ENCODE measurements at regions not wholly inside any gene's neighbourhood (a gene's known extent, or its start where the extent isn't known, plus 50 kb on each side); places are given as distances from the start of the nearest gene placed in this dataset.

DNA sequence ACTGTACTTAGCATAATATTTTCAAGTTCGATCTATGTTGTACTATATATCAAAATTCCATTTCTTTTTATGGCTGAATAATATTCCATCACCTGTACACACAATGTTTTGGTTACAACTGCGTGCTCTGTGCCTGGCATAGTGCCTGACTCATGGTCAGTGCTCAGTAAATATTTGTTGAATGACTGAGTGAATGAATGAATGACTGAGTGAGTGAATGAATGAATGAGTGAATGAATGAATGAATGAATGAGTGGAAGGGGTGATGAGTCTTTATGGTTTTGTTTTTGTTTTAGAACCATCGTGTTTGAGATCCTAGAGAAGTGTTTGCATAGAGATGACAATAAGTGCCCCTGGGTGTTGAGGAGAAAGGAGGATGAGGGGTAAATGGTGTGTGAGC is 155.3 kb downstream of the MRM1 start:
- DNase-seq (ENCODE audit: low read depth, low spot score) = no peak
- H3K9ac ChIP-seq (ENCODE audit: insufficient read length, low read depth) = no peak overlapping the region
- no peak overlapping the region for H3K4me3 ChIP-seq (ENCODE audit: insufficient read length, low read depth)
- TF ChIP-seq ZNF274 (IDR thresholded peaks at IDR 0.05; ENCODE audit: low read depth, low read length) = no peak
- TF ChIP-seq SUZ12 (IDR thresholded peaks at IDR 0.05; ENCODE audit: extremely low read depth, insufficient read depth, insufficient read length) = no peak
- no peak for TF ChIP-seq YY1 (IDR thresholded peaks at IDR 0.05; ENCODE audit: insufficient read depth, insufficient read length)
- H3K36me3 ChIP-seq (ENCODE audit: insufficient read depth, insufficient read length, low read length) = no peaks in the 10 kb centered on the region
- peaks cover 6% of the 10 kb centered on the region for H3K4me1 ChIP-seq (ENCODE audit: insufficient read depth, insufficient read length)
- no peaks in the 10 kb centered on the region for H3K9me3 ChIP-seq (ENCODE audit: insufficient read depth, low read length)
- H3K27me3 ChIP-seq (ENCODE audit: insufficient read depth, insufficient read length) = no peaks in the 10 kb centered on the region

- Histone ChIP-seq H3K4me1 (ENCODE audit: insufficient read depth, insufficient read length) (peaks cover 7% of the 10 kb centered on the region), H3K4me3 (ENCODE audit: insufficient read length, low read depth) (no peak overlapping the region), H3K9ac (ENCODE audit: insufficient read length, low read depth) (no peak overlapping the region), H3K27me3 (ENCODE audit: insufficient read depth, insufficient read length) (no peaks in the 10 kb centered on the region), H3K36me3 (ENCODE audit: insufficient read depth, insufficient read length, low read length) (no peaks in the 10 kb centered on the region), H3K9me3 (ENCODE audit: insufficient read depth, low read length) (no peaks in the 10 kb centered on the region)
- DNase-seq (ENCODE audit: low read depth, low spot score) = no peak
- TF ChIP-seq YY1 (IDR thresholded peaks at IDR 0.05; ENCODE audit: insufficient read depth, insufficient read length) = no peak
- TF ChIP-seq ZNF274 (IDR thresholded peaks at IDR 0.05; ENCODE audit: low read depth, low read length) = no peak
- no peak for TF ChIP-seq SUZ12 (IDR thresholded peaks at IDR 0.05; ENCODE audit: extremely low read depth, insufficient read depth, insufficient read length)
Observed at GRCh38 chr17:36760425-36760824, 159.0 kb downstream of the MRM1 start.

- H3K4me1 ChIP-seq (ENCODE audit: insufficient read depth, insufficient read length) = peaks cover 5% of the 10 kb centered on the region
- H3K27me3 ChIP-seq (ENCODE audit: insufficient read depth, insufficient read length) = no peaks in the 10 kb centered on the region
- no peaks in the 10 kb centered on the region for H3K9me3 ChIP-seq (ENCODE audit: insufficient read depth, low read length)
- no peak overlapping the region for H3K9ac ChIP-seq (ENCODE audit: insufficient read length, low read depth)
- no peak for DNase-seq (ENCODE audit: low read depth, low spot score)
- TF ChIP-seq YY1 (IDR thresholded peaks at IDR 0.05; ENCODE audit: insufficient read depth, insufficient read length) = no peak
- TF ChIP-seq SUZ12 (IDR thresholded peaks at IDR 0.05; ENCODE audit: extremely low read depth, insufficient read depth, insufficient read length) = no peak
- TF ChIP-seq ZNF274 (IDR thresholded peaks at IDR 0.05; ENCODE audit: low read depth, low read length) = no peak
- H3K4me3 ChIP-seq (ENCODE audit: insufficient read length, low read depth) = no peak overlapping the region
- H3K36me3 ChIP-seq (ENCODE audit: insufficient read depth, insufficient read length, low read length) = no peaks in the 10 kb centered on the region
Observed at GRCh38 chr17:36761203-36761950, 160.0 kb downstream of the MRM1 start.

DNA sequence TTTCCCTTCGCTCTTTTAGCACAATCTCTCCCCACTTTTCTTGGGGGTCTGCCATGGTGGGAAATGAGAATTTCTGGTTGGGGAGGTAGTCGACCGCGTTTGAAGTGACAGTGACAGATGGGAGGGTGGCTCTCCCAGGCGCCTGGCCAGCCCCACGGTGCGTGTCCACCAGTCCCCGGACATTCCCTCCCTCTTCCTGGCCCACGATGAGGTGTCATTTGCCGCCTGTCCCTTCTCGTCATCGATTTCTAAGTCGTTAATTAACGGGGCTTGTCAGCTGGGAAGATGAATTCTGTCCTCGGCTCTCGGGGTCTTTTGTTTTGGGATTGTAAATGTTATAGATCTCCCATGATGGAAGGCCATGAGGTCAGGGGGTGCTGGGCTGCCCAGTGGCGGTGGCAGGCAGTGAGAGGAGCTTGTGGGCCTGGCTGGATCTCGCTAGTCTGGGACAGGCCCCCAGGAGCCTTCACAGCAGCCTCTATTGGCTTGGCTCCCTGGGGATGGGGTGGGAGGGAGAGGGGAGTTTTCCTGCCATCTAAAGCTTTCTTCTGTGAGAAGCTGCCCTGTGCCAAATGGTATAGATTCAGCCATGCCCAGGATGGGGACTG is 164.2 kb downstream of the MRM1 start:
- Histone ChIP-seq H3K9me3 (ENCODE audit: insufficient read depth, low read length) (no peaks in the 10 kb centered on the region), H3K27me3 (ENCODE audit: insufficient read depth, insufficient read length) (no peaks in the 10 kb centered on the region), H3K4me3 (ENCODE audit: insufficient read length, low read depth) (no peak overlapping the region), H3K9ac (ENCODE audit: insufficient read length, low read depth) (no peak overlapping the region), H3K4me1 (ENCODE audit: insufficient read depth, insufficient read length) (peaks cover 7% of the 10 kb centered on the region), H3K36me3 (ENCODE audit: insufficient read depth, insufficient read length, low read length) (no peaks in the 10 kb centered on the region)
- DNase-seq (ENCODE audit: low read depth, low spot score) = no peak
- TF ChIP-seq YY1 (IDR thresholded peaks at IDR 0.05; ENCODE audit: insufficient read depth, insufficient read length) (no peak), SUZ12 (IDR thresholded peaks at IDR 0.05; ENCODE audit: extremely low read depth, insufficient read depth, insufficient read length) (no peak), ZNF274 (IDR thresholded peaks at IDR 0.05; ENCODE audit: low read depth, low read length) (no peak)

- no peaks in the 10 kb centered on the region for H3K36me3 ChIP-seq (ENCODE audit: insufficient read depth, insufficient read length, low read length)
- TF ChIP-seq SUZ12 (IDR thresholded peaks at IDR 0.05; ENCODE audit: extremely low read depth, insufficient read depth, insufficient read length) (no peak), ZNF274 (IDR thresholded peaks at IDR 0.05; ENCODE audit: low read depth, low read length) (no peak), YY1 (IDR thresholded peaks at IDR 0.05; ENCODE audit: insufficient read depth, insufficient read length) (no peak)
- H3K4me3 ChIP-seq (ENCODE audit: insufficient read length, low read depth) = no peak overlapping the region
- no peak overlapping the region for H3K9ac ChIP-seq (ENCODE audit: insufficient read length, low read depth)
- no peaks in the 10 kb centered on the region for H3K27me3 ChIP-seq (ENCODE audit: insufficient read depth, insufficient read length)
- H3K4me1 ChIP-seq (ENCODE audit: insufficient read depth, insufficient read length) = peaks cover 7% of the 10 kb centered on the region
- DNase-seq (ENCODE audit: low read depth, low spot score) = no peak
- no peaks in the 10 kb centered on the region for H3K9me3 ChIP-seq (ENCODE audit: insufficient read depth, low read length)
Observed at GRCh38 chr17:36768394-36768793, 167.0 kb downstream of the MRM1 start.

DNA sequence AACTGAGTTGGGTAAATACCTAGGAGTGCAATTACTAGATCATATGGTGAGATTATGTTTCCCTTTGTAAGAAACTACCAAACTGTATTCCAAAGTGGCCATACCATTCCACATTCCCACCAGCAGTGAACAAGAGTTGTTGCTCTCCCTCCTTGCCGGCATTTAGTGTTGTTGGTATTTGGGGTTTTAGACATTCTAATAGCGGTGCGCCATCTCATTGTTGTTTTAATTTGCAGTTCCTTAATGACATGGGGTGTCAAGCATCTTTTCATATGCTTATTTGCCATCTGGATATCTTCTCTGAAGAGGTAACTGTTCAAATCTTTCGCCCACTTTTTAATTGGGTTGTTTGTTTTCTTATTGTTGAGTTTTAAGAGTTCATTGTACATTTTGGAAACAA is 164.2 kb upstream of the LHX1 start:
- no peak overlapping the region for H3K9ac ChIP-seq (ENCODE audit: insufficient read length, low read depth)
- no peak overlapping the region for H3K4me3 ChIP-seq (ENCODE audit: insufficient read length, low read depth)
- peaks cover 6% of the 10 kb centered on the region for H3K4me1 ChIP-seq (ENCODE audit: insufficient read depth, insufficient read length)
- DNase-seq (ENCODE audit: low read depth, low spot score) = peak; percentile 73
- peaks cover 3% of the 10 kb centered on the region for H3K27me3 ChIP-seq (ENCODE audit: insufficient read depth, insufficient read length)
- H3K9me3 ChIP-seq (ENCODE audit: insufficient read depth, low read length) = no peaks in the 10 kb centered on the region
- TF ChIP-seq ZNF274 (IDR thresholded peaks at IDR 0.05; ENCODE audit: low read depth, low read length) (no peak), SUZ12 (IDR thresholded peaks at IDR 0.05; ENCODE audit: extremely low read depth, insufficient read depth, insufficient read length) (no peak), YY1 (IDR thresholded peaks at IDR 0.05; ENCODE audit: insufficient read depth, insufficient read length) (no peak)
- no peaks in the 10 kb centered on the region for H3K36me3 ChIP-seq (ENCODE audit: insufficient read depth, insufficient read length, low read length)

GRCh38 chr17:36777118-36777517 is 160.2 kb upstream of the LHX1 start:
- H3K36me3 ChIP-seq (ENCODE audit: insufficient read depth, insufficient read length, low read length) = no peaks in the 10 kb centered on the region
- H3K9me3 ChIP-seq (ENCODE audit: insufficient read depth, low read length) = no peaks in the 10 kb centered on the region
- no peak for TF ChIP-seq SUZ12 (IDR thresholded peaks at IDR 0.05; ENCODE audit: extremely low read depth, insufficient read depth, insufficient read length)
- no peak for TF ChIP-seq YY1 (IDR thresholded peaks at IDR 0.05; ENCODE audit: insufficient read depth, insufficient read length)
- TF ChIP-seq ZNF274 (IDR thresholded peaks at IDR 0.05; ENCODE audit: low read depth, low read length) = no peak
- H3K4me3 ChIP-seq (ENCODE audit: insufficient read length, low read depth) = no peak overlapping the region
- H3K9ac ChIP-seq (ENCODE audit: insufficient read length, low read depth) = no peak overlapping the region
- H3K27me3 ChIP-seq (ENCODE audit: insufficient read depth, insufficient read length) = peaks cover 7% of the 10 kb centered on the region
- peaks cover 1% of the 10 kb centered on the region for H3K4me1 ChIP-seq (ENCODE audit: insufficient read depth, insufficient read length)
- no peak for DNase-seq (ENCODE audit: low read depth, low spot score)

Measured in NT2/D1 (cell line).